ENCODE measurements at regions not wholly inside any gene's neighbourhood (a gene's known extent, or its start where the extent isn't known, plus 50 kb on each side); places are given as distances from the start of the nearest gene placed in this dataset.

- TF ChIP-seq ELF1 (IDR thresholded peaks at IDR 0.05) = no peak
- TF ChIP-seq, protein P1, sequence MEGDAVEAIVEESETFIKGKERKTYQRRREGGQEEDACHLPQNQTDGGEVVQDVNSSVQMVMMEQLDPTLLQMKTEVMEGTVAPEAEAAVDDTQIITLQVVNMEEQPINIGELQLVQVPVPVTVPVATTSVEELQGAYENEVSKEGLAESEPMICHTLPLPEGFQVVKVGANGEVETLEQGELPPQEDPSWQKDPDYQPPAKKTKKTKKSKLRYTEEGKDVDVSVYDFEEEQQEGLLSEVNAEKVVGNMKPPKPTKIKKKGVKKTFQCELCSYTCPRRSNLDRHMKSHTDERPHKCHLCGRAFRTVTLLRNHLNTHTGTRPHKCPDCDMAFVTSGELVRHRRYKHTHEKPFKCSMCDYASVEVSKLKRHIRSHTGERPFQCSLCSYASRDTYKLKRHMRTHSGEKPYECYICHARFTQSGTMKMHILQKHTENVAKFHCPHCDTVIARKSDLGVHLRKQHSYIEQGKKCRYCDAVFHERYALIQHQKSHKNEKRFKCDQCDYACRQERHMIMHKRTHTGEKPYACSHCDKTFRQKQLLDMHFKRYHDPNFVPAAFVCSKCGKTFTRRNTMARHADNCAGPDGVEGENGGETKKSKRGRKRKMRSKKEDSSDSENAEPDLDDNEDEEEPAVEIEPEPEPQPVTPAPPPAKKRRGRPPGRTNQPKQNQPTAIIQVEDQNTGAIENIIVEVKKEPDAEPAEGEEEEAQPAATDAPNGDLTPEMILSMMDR (IDR thresholded peaks at IDR 0.05) = no peak
These were observed 217.8 kb upstream of the SEMA3A start for GRCh38 chr7:84412161-84412969.
